Inflammatory macrophage treated with lipopolysaccharide for 1 hour (primary cell): ENCODE measurements at regions not wholly inside any gene's neighbourhood (a gene's known extent, or its start where the extent isn't known, plus 50 kb on each side); places are given as distances from the start of the nearest gene placed in this dataset.
"Not testable (repeated sequence)": the region's sequence is repeated elsewhere in the genome, so short reads cannot be mapped to it uniquely, and the experiment has no call there.

Experiments
- DNase-seq, 2 donors: peaks; one replicate each; pipeline ENCODE4 v3.0.0-alpha.2; 2020 to 2022

DNA sequence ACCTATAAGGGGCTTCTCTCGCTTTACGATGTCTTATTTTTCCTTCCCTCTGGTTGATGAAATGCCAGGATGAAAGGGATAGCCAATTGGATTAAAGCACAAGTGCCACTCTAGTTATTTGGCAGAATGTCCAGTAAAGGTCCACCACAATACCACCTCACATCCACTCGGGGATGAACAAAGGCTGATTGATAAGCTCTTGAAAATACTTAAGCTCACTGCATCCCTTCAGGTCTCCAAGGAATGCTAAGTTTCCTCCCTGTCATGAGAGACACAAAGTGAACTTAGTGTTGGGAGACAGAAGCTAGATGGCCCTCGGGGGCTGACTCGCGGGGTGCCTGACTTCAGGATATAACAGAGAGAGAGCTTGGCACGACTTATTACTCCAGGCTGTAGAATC is 185.9 kb upstream of the ZNF644 start:
- not testable (repeated sequence) for DNase-seq

DNA sequence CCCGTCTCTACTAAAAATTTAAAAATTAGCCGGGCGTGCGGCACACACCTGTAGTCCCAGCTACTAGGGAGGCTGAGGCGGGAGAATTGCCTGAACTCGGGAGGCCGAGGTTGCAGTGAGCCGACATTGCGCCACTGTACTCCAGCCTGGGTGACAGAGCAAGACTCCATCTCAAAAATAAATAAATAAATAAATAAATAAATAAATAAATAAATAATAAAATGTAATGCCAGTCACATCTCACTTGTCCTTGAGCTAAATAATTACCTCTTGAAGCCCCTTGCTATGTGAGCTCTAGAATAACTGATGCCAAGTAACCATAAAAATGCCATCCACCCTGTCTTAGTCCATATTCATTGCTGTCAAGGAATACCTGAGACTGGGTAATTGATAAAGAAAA is 182.3 kb upstream of the ZNF644 start:
- not testable (repeated sequence) for DNase-seq

DNA sequence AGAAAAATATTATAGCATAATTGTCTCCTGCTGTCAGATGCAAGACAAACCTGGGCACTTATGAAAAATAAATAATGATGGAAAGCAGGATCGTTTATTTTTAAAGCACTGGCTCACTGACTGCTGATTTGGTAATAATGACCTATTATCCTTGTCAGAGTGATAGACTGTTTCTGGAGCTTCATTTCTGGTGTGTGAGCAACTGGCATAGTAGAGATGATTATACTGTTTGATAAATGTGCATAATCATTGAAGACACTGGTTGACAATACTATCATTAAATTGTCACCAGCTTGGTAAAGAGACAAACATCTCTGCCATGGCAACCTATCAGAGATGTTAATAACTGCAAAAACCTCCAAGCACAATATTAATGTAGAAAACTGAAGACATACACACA is 179.9 kb upstream of the ZNF644 start:
- DNase-seq, result no peak

DNA sequence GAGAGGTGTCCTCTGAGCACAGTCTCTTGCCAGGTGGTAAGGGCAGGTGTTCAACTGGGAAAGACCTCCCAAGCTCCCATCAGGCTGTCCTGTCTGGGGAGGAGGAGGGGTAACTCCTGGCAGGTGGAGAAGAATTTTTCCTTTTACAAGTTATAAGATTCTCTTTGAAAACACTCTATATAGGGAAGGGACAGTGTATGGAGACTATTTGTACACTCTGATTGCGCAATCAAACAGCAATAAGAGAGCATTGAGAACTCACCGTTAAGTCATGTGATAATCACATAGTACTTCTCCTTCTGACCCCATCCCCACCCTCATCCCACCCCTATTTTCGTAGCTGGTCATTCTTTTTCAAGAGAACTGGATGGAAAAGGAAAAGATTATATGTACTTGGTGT is 179.3 kb upstream of the ZNF644 start:
- peak in 1 of 2 donors; percentile 3 for DNase-seq

- DNase-seq, result no peak
Observed at GRCh38 chr1:91200675-91201074, 178.8 kb upstream of the ZNF644 start.

GRCh38 chr1:91199988-91200387 is 178.2 kb upstream of the ZNF644 start:
- no peak for DNase-seq

DNA sequence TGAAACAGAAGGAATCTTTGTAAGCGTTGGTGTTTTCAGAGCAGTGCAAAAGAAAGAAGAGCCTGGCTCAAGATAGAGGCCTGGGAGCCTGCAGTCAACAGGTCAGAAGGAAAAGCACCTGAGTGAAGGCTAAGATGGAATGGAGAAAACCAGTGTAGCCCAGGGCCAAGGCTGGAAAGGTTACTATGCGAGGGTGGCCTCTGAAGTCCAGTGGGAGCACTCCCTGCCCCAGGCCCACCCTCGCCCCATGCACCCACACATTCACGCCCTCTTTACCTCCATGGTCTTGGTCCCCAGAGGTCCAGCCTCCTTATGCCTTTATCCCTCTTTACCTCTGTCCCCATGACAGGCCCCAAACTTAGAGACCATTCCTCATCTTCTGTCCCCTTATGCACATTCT is 169.2 kb upstream of the ZNF644 start:
- DNase-seq, result no peak

GRCh38 chr1:91189096-91189495 is 167.3 kb upstream of the ZNF644 start:
- no peak for DNase-seq

DNA sequence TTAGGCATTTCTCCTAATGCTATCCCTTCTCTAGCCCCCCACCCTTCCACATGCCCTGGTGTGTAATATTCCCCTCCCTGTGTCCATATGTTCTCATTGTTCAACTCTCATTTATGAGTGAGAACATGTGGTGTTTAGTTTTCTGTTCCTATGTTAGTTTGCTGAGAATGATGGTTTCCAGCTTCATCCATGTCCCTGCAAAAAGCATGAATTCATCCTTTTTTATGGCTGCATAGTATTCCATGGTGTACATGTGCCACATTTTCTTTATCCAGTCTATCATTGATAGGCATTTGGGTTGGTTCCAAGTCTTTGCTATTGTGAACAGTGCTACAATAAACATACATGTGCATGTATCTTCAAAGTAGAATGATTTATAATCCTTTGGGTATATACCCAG is 161.0 kb upstream of the ZNF644 start:
- not testable (repeated sequence) for DNase-seq

GRCh38 chr1:91176250-91176649 is 154.4 kb upstream of the ZNF644 start:
- DNase-seq, result no peak

DNA sequence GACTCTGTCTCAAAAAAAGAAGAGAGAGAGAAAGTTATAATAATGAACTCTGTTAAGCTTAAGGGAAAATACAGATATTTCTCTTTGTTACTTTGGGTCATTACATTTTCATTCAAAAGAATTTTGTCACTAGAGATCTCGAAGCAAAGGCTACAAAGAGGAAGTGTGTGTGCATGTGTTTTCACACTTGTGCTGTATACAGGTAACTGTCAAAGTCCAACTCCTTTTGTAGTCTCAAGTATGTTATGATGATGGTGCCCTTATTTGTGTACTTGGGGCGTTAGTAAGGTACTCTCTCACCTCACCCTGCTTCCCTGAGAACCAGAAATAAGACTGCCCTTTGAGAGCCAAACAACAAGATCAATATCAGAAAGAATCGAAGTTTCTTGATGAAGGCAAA is 152.9 kb upstream of the ZNF644 start:
- DNase-seq, result no peak

GRCh38 chr1:91173346-91173890 is 151.6 kb upstream of the ZNF644 start:
- no peak for DNase-seq

DNA sequence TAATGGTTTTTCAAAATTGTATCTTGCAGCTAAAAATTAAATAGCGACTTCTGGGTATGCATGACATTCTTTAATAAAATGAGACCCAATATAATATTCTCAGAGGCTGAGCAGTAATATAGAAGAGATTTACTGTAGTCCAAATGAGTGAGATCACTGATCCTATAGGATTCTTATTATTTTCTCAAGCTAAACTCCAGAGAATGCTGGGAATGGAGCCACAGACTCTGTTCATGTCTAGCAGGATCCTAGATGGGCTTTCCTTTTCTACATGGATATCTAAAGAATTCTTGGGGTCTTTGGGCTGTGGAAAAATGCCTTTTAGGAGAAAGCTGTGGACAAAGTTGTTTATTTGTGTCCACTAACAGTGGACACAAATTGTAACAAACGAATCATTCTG is 150.7 kb upstream of the ZNF644 start:
- DNase-seq, result no peak

DNA sequence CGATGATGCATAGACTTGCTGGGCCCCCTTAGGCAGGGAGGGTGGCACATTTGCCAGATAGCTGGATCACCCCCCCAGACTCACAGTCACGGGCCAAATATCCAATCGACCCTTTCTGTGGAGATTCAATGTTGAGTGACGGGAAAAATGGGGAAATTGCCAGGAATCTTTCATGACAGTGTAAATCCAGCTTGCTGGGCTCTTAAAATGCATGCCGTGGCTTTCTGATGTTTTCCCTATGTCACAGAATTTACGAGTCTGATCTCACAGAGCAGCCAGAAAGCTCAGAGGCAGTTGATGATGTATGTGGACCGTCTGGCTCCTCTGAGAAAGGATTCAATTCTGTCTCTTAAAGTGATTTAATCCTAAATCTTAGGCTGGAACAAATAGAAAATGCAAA is 150.1 kb upstream of the ZNF644 start:
- DNase-seq, result no peak

DNA sequence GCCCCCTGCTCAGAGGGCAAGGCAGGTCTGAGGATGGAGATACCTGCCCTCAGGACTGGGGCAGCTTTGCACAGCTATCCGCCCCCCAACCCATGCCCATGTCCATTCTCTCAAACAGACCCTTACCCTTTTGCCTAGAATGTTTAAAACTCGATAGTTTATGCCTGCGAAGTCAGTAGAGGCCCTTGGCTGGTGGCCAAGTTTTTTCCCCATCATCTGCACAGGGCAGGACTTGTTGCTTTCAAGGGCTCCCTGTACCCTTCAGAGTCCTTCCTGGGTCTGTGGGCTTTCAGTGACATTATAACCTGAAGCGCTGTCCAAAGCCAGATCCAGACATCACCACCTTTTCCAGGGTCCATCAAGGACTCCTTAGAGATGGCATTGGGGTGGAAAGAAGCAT is 148.7 kb upstream of the ZNF644 start:
- no peak for DNase-seq

DNA sequence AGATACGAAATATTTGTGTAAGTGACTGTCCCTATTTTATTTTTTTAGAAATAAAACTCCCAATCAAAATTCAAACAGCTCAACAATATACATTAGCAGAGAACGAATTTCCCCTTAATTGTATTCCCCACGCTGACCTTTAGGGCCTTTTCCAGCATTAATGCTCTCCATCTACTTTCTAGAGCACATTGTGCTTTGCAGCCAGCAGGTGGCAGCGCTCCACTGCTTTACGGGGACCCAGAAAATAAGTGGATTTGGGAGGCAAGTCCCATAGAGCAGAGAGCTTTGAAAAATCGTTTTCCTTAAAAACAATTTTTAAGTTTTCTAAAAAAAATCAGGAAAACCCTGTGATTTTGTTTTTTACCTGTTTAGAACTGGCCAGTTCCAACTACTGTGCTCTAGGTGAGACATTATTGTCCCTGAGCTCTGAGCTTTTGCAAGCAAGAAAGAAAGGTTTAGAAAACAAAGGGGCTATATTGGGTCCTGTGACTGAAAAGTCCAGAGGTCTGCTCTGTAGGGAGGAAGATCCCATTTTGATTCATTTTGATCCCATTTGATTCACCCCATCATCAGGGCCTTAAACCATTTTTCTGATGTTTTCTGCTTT is 144.4 kb upstream of the ZNF644 start:
- DNase-seq, result peak; percentile 46 to 58

GRCh38 chr1:91165033-91165654 is 143.3 kb upstream of the ZNF644 start:
- peak; percentile 31 to 87 for DNase-seq

DNA sequence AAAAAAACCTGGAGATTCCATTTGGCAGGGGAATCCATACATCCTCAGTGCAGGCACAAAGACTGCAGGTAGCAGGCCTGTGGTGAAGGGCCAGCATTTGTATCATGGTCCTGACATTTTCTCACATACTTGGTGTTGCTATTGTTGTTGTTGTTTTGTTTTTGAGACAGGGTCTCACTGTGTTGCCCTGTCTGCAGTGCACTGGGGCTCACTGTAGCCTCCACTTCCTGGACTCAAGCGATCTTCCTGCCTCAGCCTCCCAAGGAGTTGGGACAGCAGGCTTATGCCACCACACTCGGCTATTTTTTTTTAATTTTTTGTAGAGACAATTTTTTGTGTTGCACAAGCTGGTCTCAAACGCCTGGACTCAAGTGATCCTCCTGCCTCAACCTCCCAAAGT is 140.8 kb upstream of the ZNF644 start:
- DNase-seq, result no peak

DNA sequence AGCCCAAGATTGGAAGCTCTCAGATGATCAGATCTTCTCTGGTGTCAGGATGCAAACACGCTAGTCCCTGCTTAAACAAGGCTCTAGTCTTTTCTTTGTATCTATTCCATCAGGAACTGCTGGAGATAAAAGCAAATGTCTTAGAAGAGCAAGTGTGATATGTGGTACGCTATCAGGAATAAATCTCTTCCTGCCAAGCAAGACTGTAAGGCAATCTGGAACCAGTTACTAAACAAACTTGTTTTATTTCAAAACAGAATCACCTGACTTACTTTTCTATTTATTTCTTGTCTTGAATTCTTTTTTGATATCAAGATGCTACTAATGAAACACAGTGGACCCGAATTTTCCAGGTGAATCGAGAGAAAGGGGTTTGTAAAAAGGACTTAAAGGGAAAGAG is 139.9 kb upstream of the ZNF644 start:
- DNase-seq, result no peak

- no peak for DNase-seq
Observed at GRCh38 chr1:91161166-91161565, 139.3 kb upstream of the ZNF644 start.

- DNase-seq, result no peak
Observed at GRCh38 chr1:91160363-91161075, 138.7 kb upstream of the ZNF644 start.

- peak; percentile 17 to 55 for DNase-seq
Observed at GRCh38 chr1:91153341-91153740, 131.5 kb upstream of the ZNF644 start.

DNA sequence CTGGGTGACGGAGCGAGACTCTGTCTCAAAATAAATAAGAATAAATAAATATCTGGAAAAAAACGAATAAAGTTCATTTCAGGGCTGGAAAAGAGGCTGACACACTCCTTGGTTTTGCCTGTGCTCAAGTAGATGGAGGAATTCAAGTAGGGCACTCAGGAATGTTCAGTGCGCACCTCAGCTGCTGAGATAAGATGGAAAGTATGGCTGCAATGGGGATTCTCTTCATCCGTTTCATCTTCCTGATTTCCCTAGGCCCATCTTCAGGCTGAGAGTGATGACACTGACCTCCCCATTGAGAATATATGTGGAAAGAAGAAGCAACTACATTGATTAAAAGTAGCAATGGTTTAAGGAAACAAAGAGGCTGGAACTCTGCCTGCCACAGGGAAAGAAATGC is 130.5 kb upstream of the ZNF644 start:
- DNase-seq, result no peak

DNA sequence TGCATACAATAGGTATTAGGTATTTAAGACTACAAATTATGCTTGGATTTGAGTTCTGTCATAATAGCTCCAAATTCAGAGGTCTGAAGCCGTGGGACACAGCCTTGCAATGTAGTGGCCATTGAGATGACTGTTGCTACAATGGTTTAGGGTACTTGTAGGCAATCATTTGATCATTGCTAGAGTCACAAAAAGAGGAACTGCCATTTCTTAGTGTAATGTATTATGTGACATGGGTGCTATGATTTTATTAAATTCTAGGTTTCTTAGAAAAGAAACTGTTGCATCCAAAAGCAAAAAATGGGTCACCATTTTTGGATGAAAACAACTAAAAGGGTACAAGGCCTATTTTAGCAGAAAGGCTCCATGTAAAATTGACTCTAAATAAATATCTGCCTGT is 129.9 kb upstream of the ZNF644 start:
- DNase-seq, result no peak
